ENCODE measurements at regions not wholly inside any gene's neighbourhood (a gene's known extent, or its start where the extent isn't known, plus 50 kb on each side); places are given as distances from the start of the nearest gene placed in this dataset.

- Histone ChIP-seq H2AFZ (no peak overlapping the region), H3K4me2 (no peak overlapping the region), H3K9me3 (ENCODE audit: low read depth) (no peaks in the 10 kb centered on the region), H3K27ac (no peak overlapping the region), H3K9me2 (replicated peaks; ENCODE audit: insufficient read depth) (no peaks in the 10 kb centered on the region), H3K27me3 (no peaks in the 10 kb centered on the region), H3K4me1 (ENCODE audit: insufficient read depth) (no peaks in the 10 kb centered on the region), H3K79me2 (no peaks in the 10 kb centered on the region), H3K4me3 (no peak overlapping the region), H4K20me1 (ENCODE audit: insufficient read depth, poor library complexity, severe bottlenecking) (no peaks in the 10 kb centered on the region), H3K36me3 (replicated peaks; ENCODE audit: insufficient read depth, low read depth) (no peaks in the 10 kb centered on the region)
- WGBS (ENCODE audit: low lambda C conversion rate, missing lambda C conversion rate) = 89% methylated on average over 2 of the region's 2 CpGs
- DNase-seq (ENCODE audit: low spot score) = no peak
- TF ChIP-seq EZH2phosphoT487 (IDR thresholded peaks at IDR 0.05; ENCODE audit: low read depth, severe bottlenecking, unreplicated experiment) (no peak), CTCF (IDR thresholded peaks at IDR 0.05; ENCODE audit: poor library complexity) (no peak), EZH2 (IDR thresholded peaks at IDR 0.05; ENCODE audit: borderline replicate concordance) (no peak)
Observed at GRCh38 chr4:144799486-144799885, 153.5 kb downstream of the HHIP start.

GRCh38 chr4:144801731-144802130, 155.8 kb downstream of the HHIP start:
- Histone ChIP-seq H2AFZ (no peak overlapping the region), H3K27ac (no peak overlapping the region), H3K9me3 (ENCODE audit: low read depth) (no peaks in the 10 kb centered on the region)

GRCh38 chr4:144808034-144808433, 162.1 kb downstream of the HHIP start:
- no peak overlapping the region for H3K4me2 ChIP-seq
- DNase-seq (ENCODE audit: low spot score) = no peak
- H3K4me3 ChIP-seq = no peak overlapping the region
- WGBS (ENCODE audit: low lambda C conversion rate, missing lambda C conversion rate) = 94% methylated on average over 3 of the region's 3 CpGs
- H3K36me3 ChIP-seq (replicated peaks; ENCODE audit: insufficient read depth, low read depth) = no peaks in the 10 kb centered on the region
- no peak for TF ChIP-seq EZH2phosphoT487 (IDR thresholded peaks at IDR 0.05; ENCODE audit: low read depth, severe bottlenecking, unreplicated experiment)
- no peak for TF ChIP-seq CTCF (IDR thresholded peaks at IDR 0.05; ENCODE audit: poor library complexity)
- TF ChIP-seq EZH2 (IDR thresholded peaks at IDR 0.05; ENCODE audit: borderline replicate concordance) = no peak
- H3K9me3 ChIP-seq (ENCODE audit: low read depth) = peaks cover 5% of the 10 kb centered on the region
- H2AFZ ChIP-seq = no peak overlapping the region
- H4K20me1 ChIP-seq (ENCODE audit: insufficient read depth, poor library complexity, severe bottlenecking) = no peaks in the 10 kb centered on the region
- H3K27ac ChIP-seq = no peak overlapping the region
- H3K4me1 ChIP-seq (ENCODE audit: insufficient read depth) = no peaks in the 10 kb centered on the region
- H3K27me3 ChIP-seq = no peaks in the 10 kb centered on the region
- H3K79me2 ChIP-seq = no peaks in the 10 kb centered on the region
- no peaks in the 10 kb centered on the region for H3K9me2 ChIP-seq (replicated peaks; ENCODE audit: insufficient read depth)

More at GRCh38 chr4:144801731-144802130, 155.8 kb downstream of the HHIP start:
- no peaks in the 10 kb centered on the region for H3K4me1 ChIP-seq (ENCODE audit: insufficient read depth)
- H3K79me2 ChIP-seq = no peaks in the 10 kb centered on the region
- H3K4me3 ChIP-seq = no peak overlapping the region
- H3K9me2 ChIP-seq (replicated peaks; ENCODE audit: insufficient read depth) = no peaks in the 10 kb centered on the region
- no peaks in the 10 kb centered on the region for H4K20me1 ChIP-seq (ENCODE audit: insufficient read depth, poor library complexity, severe bottlenecking)
- no peak overlapping the region for H3K4me2 ChIP-seq
- no peaks in the 10 kb centered on the region for H3K27me3 ChIP-seq
- DNase-seq (ENCODE audit: low spot score) = no peak
- H3K36me3 ChIP-seq (replicated peaks; ENCODE audit: insufficient read depth, low read depth) = no peaks in the 10 kb centered on the region
- TF ChIP-seq EZH2phosphoT487 (IDR thresholded peaks at IDR 0.05; ENCODE audit: low read depth, severe bottlenecking, unreplicated experiment) (no peak), CTCF (IDR thresholded peaks at IDR 0.05; ENCODE audit: poor library complexity) (no peak), EZH2 (IDR thresholded peaks at IDR 0.05; ENCODE audit: borderline replicate concordance) (no peak)

All from hepatocyte (in vitro differentiated cells).